ENCODE measurements at regions not wholly inside any gene's neighbourhood (a gene's known extent, or its start where the extent isn't known, plus 50 kb on each side); places are given as distances from the start of the nearest gene placed in this dataset.

DNA sequence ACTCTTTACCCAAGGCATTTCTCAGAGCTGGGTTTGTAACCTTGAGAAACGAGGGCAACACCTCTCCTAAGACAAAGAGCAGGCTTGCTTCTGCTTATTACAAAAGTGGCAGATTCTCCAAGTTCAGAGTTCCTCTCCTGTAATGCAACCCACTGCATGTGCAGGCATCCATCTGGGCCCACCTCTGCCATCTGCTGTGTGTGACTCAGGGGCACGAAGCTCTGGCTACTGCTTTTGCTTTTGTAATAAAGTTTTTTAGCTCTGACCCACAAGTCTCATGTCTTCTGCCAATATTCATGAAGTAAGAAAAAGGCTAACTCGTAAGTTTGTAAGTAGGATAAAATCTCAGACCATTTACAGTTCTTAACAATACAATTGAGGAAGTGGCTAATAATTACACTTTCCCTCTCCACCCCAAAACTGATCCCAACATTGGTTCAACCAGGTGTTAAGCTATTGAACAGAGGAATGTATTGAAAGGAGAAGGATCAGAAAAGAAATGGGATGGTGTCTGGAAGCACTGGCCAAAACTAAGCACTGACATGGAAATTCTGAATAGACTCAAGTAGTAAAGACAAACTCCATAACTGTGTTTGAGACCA, 51.7 kb upstream of the SMLR1 start:
- no peaks in the 10 kb centered on the region for H3K36me3 ChIP-seq (ENCODE audit: low read depth)
- H3K4me3 ChIP-seq (ENCODE audit: severe bottlenecking): no peak overlapping the region
- H3K27me3 ChIP-seq (ENCODE audit: insufficient read depth, poor library complexity, severe bottlenecking): no peaks in the 10 kb centered on the region
- DNase-seq (ENCODE audit: low spot score) (no peak), ATAC-seq (ENCODE audit: low read depth) (no peak)
- H3K4me1 ChIP-seq (ENCODE audit: insufficient read depth, poor library complexity, severe bottlenecking): no peaks in the 10 kb centered on the region
- TF ChIP-seq, protein P1, sequence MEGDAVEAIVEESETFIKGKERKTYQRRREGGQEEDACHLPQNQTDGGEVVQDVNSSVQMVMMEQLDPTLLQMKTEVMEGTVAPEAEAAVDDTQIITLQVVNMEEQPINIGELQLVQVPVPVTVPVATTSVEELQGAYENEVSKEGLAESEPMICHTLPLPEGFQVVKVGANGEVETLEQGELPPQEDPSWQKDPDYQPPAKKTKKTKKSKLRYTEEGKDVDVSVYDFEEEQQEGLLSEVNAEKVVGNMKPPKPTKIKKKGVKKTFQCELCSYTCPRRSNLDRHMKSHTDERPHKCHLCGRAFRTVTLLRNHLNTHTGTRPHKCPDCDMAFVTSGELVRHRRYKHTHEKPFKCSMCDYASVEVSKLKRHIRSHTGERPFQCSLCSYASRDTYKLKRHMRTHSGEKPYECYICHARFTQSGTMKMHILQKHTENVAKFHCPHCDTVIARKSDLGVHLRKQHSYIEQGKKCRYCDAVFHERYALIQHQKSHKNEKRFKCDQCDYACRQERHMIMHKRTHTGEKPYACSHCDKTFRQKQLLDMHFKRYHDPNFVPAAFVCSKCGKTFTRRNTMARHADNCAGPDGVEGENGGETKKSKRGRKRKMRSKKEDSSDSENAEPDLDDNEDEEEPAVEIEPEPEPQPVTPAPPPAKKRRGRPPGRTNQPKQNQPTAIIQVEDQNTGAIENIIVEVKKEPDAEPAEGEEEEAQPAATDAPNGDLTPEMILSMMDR (IDR thresholded peaks at IDR 0.05; ENCODE audit: poor library complexity, severe bottlenecking): no peak
- H3K9me3 ChIP-seq (ENCODE audit: severe bottlenecking): no peaks in the 10 kb centered on the region
- H3K27ac ChIP-seq (ENCODE audit: poor library complexity, severe bottlenecking): no peak overlapping the region

DNA sequence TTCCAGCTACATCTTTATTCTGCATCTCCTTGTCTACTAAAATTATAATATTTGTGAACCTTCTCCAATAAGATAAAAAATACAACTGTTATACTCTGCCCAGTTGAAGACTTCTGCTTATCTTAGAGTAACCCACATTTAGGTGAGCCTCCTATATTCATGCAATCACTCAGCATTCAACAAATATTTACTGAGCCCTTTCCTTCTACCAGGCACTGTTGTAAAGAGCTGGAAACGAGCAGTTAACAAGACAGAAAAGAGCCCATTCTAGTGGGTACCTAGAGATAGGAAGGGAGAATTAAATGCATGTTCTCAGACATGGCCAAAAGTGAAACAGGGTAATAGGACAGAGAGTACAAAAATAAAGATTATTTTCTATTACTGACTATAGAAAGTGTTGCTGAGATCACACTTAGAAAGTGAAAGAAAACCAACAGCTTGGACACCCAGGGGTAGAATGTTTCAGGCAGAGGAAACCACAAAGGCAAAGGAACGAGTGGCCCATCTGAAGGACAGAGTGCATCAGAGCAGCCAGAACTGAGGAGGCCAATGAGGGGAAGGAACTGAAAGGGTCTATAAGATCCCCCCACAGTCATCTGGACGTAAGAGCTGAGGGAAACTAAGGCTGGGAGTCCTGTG, 50.8 kb upstream of the SMLR1 start:
- H3K27ac ChIP-seq (ENCODE audit: poor library complexity, severe bottlenecking): no peak overlapping the region
- DNase-seq (ENCODE audit: low spot score): no peak
- H3K36me3 ChIP-seq (ENCODE audit: low read depth): no peaks in the 10 kb centered on the region
- ATAC-seq (ENCODE audit: low read depth): no peak
- H3K27me3 ChIP-seq (ENCODE audit: insufficient read depth, poor library complexity, severe bottlenecking): no peaks in the 10 kb centered on the region
- H3K4me1 ChIP-seq (ENCODE audit: insufficient read depth, poor library complexity, severe bottlenecking): no peaks in the 10 kb centered on the region
- H3K4me3 ChIP-seq (ENCODE audit: severe bottlenecking): no peak overlapping the region
- no peaks in the 10 kb centered on the region for H3K9me3 ChIP-seq (ENCODE audit: severe bottlenecking)
- TF ChIP-seq, protein P1 (IDR thresholded peaks at IDR 0.05; ENCODE audit: poor library complexity, severe bottlenecking): no peak
